GM18861 (cell line): ENCODE measurements at regions not wholly inside any gene's neighbourhood (a gene's known extent, or its start where the extent isn't known, plus 50 kb on each side); places are given as distances from the start of the nearest gene placed in this dataset.

ENCODE experiments used
- ATAC-seq: cut with Tn5 transposase; IDR thresholded peaks from one replicate; pipeline ENCODE4 v1.9.1; 2021; ENCODE audit not compliant: unreplicated experiment

- no peak for ATAC-seq
Observed at GRCh38 chr6:224350-224749, 67.9 kb upstream of the DUSP22 start.

DNA sequence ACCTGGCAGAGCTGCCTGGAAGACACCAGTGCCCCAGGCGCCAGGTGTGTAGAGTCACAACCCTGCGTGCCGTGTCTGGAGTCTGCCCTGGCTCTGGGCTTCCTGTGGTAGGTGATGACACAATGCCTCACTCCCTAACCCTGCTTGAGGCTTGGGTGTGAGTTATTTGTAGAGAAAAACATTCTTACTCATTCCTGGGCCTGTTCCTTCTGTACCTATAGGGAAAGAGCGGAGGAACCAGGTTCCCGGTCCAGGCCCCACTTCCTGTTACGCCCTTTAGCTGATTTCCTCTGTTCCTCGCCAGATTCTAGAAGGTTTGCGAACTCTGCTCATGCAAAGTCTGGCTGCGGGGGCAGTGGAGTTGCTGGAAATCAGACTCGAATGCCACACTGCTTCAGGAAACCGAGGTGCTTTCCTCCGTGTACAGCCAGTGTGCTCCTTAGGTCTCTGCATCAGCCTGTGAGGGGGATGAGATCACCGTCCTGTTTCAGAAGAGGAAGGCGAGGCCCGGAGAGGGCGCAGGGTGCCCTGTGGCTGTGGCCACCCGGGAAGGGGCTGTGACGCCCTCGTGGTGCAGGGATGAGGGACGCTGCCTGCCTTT lies 67.1 kb upstream of the DUSP22 start:
- ATAC-seq = peak; percentile 11

GRCh38 chr6:225907-226306 lies 66.4 kb upstream of the DUSP22 start:
- ATAC-seq = no peak

DNA sequence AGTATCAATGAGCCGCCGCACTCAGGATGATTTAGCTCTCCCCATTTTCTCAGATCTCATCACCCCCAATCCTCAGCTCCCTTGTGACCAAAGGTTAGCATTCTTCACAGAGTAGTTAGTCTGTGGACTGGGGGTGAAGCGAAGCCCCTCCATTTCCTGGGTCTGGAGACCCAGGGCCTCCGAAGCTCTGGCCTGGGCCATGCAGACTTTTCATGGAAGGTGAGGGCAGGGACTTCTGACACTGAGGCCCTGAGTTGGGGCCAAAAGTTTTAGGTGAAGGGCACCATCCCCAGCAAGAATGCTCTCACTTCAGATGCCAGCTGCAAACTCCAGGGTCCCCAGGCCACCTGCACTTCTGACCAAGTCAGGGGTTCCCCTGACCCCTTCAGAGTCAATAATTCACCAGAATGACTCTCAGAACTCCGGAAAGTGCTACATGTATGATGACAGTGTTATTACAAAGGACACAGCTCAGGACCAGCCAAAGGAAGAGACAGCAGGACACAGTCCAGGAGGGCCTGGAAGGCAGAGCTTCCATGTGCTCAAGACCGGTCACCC lies 65.7 kb upstream of the DUSP22 start:
- peak; percentile 28 for ATAC-seq

GRCh38 chr6:227074-227782 lies 65.1 kb upstream of the DUSP22 start:
- ATAC-seq = peak; percentile 22

- ATAC-seq = peak; percentile 18
Observed at GRCh38 chr6:227812-228338, 64.4 kb upstream of the DUSP22 start.

GRCh38 chr6:228881-229651 lies 63.2 kb upstream of the DUSP22 start:
- ATAC-seq = peak; percentile 21

DNA sequence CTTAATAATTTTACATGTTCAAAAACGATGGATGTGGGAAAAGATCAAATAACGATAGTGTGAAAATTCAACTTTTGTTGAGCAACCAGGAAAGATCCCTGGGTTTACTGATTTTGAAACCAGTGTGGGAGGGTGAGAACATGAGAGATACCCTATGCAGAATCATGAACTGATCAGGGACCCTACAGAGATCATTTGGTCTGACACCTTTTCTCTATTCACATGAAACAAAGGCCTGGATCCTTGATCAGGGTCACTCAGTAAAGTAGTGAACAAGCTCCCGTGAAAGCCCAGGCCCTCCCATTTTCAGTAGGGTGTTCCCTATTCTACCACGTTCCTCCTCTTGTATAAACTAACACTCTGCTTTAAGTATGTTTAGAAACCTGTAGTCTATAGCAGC lies 60.5 kb upstream of the DUSP22 start:
- no peak for ATAC-seq

DNA sequence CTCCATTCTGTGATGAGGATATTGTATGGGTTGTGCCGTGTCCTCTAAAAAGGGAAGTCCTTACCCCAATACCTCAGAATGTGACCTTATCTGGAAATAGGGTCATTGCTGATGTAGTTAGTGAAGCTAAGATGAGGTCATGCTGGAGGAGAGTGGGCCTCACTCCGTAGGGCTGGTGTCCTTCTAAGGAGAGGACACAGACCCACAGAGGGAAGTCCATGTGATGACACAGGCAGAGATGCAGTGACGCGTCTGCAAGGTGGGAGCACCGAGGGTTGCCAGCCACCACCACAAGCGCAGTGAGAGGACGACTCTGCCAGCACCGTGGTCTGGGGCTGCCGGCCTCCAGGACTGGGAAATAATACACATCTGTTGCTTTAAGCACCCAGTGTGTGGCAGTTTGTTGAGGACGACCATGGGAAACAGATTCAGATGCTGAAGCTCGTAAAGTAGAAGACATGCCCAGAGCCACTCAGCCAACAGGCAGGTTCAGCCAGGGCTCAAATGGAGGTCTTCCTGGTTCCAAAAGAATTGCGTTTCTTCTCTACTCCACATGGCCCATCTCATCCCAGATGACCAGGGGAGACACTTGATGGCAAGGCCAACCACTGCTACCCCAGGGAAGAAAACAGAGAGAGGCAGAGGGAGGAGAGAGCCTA lies 59.2 kb upstream of the DUSP22 start:
- ATAC-seq = no peak

DNA sequence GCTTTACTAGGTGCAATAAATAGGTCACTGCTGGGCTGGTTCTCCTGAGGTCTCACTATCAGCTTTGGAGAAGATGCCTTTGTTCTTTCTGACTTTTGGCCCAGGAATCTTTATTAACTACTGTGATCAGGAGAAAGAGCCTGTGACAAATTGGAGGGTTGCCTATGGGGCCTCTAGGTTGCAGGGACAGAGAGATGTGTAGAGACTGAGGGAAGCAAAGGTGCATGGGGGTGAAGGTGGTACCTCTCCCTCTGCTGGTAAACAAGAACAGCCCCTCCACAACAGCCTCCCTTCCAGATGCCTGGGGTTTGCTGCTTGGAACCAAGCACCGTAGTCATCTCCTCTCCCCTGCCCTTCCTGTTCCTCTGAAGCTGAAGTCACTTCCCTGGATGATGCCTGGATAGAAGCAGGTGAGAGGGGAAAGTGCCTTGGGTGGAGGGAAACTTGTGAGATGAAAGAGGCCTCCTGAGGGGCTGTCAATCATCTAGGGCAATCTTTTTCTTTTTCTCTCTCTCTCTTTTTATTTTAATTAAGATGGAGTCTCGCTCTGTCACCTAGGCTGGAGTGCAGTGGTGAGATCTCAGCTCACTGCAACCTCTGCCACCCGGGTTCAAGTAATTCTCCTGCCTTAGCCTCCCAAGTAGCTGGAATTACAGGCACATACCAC lies 57.4 kb upstream of the DUSP22 start:
- no peak for ATAC-seq

DNA sequence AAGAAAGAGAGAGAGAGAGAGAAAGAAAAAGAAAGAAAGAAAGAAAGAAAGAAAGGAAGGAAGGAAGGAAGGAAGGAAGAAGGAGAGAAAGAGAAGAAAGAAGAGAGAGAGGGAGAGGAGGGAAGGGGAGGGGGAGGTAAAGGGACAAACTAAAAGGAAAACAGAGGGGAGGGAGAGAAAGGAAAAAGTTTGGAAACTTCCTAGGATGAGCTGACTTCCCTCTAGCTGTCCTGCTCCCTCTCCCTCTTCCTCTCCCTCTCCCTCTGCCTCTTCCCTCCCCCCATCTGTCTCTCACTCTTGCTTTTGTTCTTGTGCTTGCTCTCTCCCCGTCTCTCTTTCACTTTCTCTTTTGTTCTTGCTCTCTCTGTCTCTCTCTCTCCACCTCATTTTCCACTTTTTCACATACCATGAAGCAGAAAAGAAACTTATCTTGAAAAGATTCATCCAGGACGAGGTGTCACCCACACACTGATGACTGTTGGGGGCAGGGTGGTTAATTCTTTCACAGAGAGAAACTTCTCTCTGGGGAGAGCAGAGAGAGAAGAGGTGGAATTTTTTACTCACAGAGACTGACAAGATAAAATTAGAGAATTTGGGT lies 56.4 kb upstream of the DUSP22 start:
- peak; percentile 48 for ATAC-seq

DNA sequence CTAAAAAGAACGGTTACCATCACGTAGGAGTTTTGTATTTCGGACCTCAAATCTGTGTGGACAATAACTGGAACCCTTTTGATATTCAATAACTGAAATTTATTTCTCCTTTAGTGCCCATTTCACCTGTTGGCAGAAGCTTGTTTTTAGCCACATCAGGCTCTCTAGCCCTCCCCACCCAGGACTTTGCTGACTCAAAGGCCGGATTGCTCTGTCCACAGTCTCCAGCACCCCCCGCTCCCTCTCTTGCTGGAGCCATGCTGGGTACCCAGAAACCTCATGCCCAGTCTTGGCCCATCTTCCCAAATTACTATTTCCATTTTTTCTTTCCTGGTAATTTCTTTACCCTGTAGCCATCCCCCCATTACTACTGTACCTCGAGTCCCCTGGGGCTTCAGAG lies 55.8 kb upstream of the DUSP22 start:
- no peak for ATAC-seq

DNA sequence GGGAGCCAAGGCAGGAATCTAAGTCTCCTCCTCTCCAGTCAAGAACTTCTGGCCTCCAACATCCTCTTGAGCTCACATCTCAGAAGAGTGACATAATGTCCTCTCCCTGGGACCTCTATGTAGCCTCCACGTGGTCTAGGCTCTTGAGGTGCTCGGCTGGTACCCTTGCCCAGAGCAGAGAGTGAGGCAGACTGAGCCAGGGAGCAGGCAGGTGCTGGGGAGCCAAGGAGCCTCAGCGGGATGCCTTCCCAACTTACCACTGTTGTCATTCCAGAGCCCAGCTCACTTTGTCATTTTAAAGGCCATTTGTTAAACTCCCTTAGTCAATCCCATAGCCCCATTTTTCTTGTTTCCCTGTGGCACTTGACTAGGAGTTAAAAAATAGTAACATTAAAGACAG lies 52.1 kb upstream of the DUSP22 start:
- ATAC-seq = no peak

- ATAC-seq = no peak
Observed at GRCh38 chr6:241336-241865, 50.9 kb upstream of the DUSP22 start.
